ENCODE measurements at regions not wholly inside any gene's neighbourhood (a gene's known extent, or its start where the extent isn't known, plus 50 kb on each side); places are given as distances from the start of the nearest gene placed in this dataset.
"Not testable (repeated sequence)": the region's sequence is repeated elsewhere in the genome, so short reads cannot be mapped to it uniquely, and the experiment has no call there.

DNA sequence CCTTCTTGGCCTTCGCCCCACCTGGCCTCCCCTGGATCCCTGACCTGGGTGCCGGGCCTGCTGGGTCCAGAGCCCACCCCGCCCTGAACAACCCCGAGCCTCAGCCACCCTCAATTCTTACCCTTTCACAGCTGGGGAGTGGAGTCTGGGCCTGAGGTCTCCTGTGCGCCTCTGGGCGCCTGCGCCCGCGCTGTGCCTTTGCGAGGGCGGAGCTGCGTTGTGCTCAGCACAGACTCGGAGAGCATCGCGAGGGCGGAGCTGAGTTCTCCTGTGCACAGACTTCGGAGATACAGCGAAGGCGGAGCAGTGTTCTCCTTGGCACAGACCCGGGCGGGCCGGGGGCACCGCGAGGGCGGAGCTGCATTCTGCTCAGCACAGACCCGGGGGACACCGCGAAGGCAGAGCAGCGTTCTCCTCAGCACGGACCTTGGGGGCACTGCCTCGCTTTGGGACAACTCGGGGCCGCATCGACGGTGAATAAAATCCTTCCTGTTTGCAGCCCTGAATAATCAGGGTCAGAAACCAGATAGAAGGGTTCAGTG lies 547.2 kb downstream of the FAM72C start:
- H3K27me3 ChIP-seq (ENCODE audit: control insufficient read depth, insufficient read depth, low read length); H3K4me1 ChIP-seq (ENCODE audit: control insufficient read depth, insufficient read depth, low read length); H3K36me3 ChIP-seq (ENCODE audit: insufficient read depth, low read length); H3K4me2 ChIP-seq (ENCODE audit: low read length); H3K9ac ChIP-seq (ENCODE audit: low read depth, low read length); H3K9me3 ChIP-seq (replicated peaks; ENCODE audit: low read length): not testable (repeated sequence)
- H3K4me3 ChIP-seq (ENCODE audit: low read length) = peak overlapping the region; percentile 57

DNA sequence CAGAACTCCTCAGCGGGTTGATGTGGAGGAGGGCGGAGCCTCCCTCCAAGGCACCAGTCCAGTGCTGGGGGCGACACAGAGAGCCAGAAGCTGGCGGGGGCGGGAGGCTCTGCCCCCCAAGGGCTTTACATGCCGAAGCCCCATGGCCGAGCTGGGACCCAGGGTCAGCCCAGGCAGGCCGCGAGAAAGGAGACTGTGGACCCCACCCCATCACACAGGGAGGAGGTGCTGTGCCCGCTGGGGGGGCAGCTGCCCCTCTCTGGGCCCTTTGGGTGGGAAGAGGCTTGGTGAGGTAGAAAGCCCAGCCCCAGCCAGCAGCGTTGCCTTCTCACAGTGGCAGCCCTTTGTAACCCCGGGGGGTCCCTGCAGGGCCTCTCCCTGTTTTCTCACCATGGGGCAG lies 548.0 kb downstream of the FAM72C start:
- H3K4me2 ChIP-seq (ENCODE audit: low read length); H3K4me1 ChIP-seq (ENCODE audit: control insufficient read depth, insufficient read depth, low read length); H3K9me3 ChIP-seq (replicated peaks; ENCODE audit: low read length); H3K27me3 ChIP-seq (ENCODE audit: control insufficient read depth, insufficient read depth, low read length); H3K9ac ChIP-seq (ENCODE audit: low read depth, low read length); H3K36me3 ChIP-seq (ENCODE audit: insufficient read depth, low read length); H3K4me3 ChIP-seq (ENCODE audit: low read length): not testable (repeated sequence)

DNA sequence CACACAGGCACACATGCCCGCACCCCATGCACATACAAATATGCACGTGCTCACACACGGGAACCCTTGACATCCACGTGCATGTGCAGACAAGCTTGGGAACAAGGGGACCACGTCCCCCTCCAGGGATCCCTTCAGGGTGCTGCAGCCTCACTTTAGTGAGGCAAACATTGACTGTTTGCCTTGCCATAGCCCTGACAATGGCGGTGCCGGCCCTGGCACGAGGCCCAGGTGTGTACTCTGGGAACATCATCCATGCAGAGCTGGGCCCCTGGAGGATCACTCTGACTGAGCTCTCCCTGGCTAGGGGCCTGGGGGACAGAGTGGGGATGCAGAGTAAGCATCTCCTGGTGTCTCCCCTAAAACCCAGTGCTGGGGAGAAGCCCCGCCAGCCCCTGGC lies 550.5 kb downstream of the FAM72C start:
- H3K4me1 ChIP-seq (ENCODE audit: control insufficient read depth, insufficient read depth, low read length); H3K9ac ChIP-seq (ENCODE audit: low read depth, low read length); H3K9me3 ChIP-seq (replicated peaks; ENCODE audit: low read length); H3K4me2 ChIP-seq (ENCODE audit: low read length); H3K4me3 ChIP-seq (ENCODE audit: low read length); H3K36me3 ChIP-seq (ENCODE audit: insufficient read depth, low read length); H3K27me3 ChIP-seq (ENCODE audit: control insufficient read depth, insufficient read depth, low read length): not testable (repeated sequence)
